Activated gamma-delta T cell (primary cell): ENCODE measurements at regions not wholly inside any gene's neighbourhood (a gene's known extent, or its start where the extent isn't known, plus 50 kb on each side); places are given as distances from the start of the nearest gene placed in this dataset.

ENCODE experiments used
- DNase-seq: peaks from one replicate; lab custom pipeline; 2025; lab: John Stamatoyannopoulos, UW

DNA sequence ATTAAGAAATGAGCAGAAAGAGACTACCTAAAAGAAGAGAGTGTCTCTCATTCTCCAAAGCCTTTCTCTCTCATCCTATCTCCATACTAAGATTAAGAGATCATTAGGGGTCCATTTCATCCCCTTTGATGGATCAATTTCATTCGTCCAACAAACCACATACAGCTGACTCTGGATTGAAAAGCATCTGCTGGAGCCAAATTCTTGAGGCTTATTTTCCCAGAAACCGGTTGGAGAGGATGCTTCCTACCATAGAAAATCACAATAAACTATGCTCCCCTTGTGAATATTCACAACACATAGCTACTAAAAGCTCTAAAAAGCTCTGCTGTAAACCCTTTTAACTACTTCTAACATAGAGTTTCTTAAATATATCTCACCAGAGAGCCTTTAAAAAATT is 755.0 kb upstream of the ZNF608 start:
- DNase-seq: no peak

- no peak for DNase-seq
These were observed 757.5 kb upstream of the ZNF608 start for GRCh38 chr5:125503946-125504345.

GRCh38 chr5:125505115-125505514 is 758.7 kb upstream of the ZNF608 start:
- no peak for DNase-seq

DNA sequence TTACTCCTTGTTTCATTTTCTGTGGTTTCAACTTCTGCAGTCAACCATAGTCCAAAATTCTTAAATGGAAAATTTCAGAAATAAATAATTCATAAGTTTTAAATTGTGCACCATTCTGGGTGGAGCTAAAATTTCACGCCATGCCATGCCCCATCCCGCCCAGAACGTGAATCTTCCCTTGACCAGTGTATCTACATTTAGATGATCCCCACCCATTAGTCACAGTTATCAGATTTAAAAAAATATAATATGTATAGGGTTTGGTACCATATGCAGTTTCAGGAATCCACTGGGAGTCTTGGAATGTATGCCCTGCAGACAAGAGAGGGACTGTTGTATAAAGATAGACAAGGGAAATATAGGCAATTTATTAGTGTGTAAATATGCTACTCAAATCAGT is 759.7 kb upstream of the ZNF608 start:
- DNase-seq: no peak

DNA sequence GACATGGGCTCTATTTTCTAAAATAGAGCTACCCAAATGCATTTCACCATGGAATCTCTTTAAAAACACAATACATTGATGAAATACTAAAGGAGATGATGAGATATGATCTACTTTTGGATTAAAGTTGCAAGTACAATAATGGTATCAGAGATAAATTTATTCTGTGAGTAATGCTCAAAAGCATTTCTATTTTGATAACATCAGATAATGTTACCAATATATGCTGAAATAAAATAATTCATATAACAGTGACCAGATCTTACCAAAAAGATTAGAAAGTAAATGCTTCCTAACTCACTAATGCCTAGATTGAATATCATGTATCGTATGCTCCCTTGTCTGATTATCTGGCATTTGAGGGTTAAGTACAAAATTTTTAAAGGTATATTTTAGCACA is 761.8 kb upstream of the ZNF608 start:
- no peak for DNase-seq

DNA sequence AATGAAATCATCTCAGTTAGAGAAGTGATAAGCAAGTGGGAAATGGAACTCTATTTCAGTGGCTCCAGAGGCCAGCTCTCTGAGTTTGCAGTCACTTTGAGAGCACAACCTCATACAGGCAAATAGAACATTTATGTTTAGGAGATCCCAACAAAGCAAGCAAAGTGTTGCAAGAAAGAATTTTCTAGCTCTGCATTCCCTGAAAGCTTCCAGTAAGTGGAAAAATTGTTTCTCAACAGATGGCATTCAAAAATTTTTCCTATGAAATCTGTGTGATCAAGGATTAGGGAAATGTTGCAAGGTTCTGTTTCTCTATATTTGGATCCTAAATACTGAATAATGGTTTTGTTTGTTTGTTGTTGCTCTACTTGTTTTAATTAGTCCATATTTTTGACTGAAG is 764.2 kb upstream of the ZNF608 start:
- no peak for DNase-seq

DNA sequence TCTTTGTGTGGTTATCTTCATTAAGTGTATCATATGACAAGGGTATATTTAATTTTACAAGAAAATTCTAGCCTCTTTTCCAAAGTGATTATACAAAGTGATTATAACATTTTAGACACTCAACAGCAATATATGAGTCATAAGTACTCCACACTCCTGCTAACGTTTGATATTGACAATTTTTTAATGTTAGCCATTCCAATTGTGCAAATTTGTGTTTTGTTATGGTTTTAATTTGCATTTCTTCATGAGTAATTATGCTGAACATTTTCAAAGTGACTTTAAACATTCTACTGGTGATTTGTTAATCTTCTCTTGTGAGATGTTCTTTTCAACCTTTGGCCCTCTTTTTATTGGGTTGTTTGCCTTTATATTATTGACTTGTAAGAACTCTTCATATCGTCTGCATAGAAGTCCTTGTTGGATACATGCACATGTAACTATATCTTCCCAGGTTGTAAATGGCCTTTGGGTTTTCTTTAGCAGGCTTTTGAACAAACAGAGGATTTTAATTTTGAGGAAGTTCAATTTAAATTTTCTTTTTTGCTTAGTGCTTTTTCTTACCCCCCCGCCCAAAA is 771.6 kb upstream of the ZNF608 start:
- no peak for DNase-seq

- DNase-seq: no peak
These were observed 774.9 kb upstream of the ZNF608 start for GRCh38 chr5:125521289-125521688.

DNA sequence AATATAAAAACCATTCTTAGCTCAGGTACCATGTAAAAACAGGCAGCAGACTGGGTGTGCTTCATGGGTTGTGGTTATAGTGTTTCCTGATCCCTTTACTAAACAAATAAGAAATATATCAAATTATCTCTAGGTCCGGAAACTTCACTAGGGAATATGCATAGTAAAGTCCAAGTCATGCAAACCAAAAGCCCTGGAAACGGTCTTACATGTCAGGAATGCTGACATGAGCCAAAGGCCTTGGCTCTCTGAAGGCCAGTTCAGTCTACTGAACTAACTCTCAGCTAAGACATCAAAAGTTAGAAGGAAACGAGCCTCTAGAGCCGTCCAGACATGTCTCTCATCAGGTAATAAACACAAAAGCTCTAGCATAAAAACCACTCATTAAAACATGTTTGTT is 778.9 kb upstream of the ZNF608 start:
- DNase-seq: no peak

GRCh38 chr5:125526966-125527365 is 780.5 kb upstream of the ZNF608 start:
- DNase-seq: no peak

DNA sequence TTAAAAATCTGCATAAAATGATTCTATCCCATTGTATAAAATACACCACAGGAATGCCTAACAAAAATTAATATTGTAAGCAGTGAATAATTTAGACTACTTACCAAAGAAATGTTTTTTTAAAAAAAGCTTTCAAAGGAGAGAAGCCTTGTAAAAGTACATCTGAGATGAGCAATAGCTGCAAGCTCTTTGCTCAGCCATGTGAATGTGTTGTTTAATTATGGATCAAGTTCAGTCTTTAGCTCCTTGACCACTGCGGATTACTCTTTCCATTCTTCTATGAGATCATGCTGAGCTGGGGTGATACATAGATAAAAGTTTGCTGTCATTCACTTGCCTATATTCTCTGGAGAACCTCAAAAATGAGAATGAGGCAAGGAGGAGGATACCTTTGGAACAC is 782.4 kb upstream of the ZNF608 start:
- DNase-seq: no peak

DNA sequence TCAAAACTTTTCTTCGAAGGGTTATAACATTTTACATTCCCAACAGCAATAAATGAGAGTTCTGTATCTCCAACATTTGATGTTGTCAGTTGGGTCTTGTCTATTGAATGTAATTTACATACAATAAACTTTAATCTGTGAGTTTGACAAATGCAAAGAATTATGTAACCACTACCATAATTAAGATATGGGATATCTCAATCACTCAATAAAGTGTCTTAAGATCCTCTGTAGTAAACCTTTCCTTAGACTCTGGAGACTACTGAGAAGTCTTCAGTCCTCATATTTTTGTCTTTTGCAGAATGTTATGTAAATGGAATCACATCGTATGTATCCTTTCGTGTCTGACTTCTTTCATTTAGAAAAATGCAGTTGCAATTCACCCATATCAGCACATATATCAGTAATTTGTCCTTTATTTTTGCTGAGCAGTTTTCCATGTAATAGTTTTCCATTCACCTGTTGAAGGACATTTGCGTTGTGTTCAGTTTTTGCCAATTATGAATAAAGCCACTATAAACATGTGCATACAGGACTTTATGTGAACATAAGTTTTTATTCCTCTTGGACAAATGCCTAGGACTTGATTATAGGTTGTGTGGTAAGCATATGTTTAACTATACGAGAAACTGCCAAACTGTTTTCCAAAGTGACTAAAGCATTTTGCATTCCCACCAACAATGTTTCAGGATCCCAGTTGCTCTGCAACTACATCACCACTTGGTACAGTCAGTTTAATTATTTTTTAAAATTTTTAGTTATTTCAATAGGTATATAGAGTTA is 784.6 kb upstream of the ZNF608 start:
- no peak for DNase-seq

DNA sequence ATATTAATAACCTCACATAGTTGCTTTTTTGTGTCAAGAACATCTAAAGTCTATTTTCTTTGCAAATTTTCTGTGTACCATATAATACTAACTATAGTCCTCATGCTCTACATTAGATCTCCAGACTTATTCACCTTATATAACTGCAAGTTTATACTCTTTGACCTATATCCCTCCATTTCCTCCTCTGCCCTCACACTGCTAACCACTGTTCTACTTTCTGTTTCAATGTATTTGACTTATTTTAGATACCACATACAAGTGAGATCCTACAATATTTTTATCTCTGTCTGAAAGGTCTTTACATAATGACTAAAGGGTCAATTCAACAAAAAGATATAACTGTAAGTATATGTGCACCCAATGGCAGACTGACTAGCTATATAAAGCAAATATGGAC is 789.7 kb upstream of the ZNF608 start:
- DNase-seq: no peak

DNA sequence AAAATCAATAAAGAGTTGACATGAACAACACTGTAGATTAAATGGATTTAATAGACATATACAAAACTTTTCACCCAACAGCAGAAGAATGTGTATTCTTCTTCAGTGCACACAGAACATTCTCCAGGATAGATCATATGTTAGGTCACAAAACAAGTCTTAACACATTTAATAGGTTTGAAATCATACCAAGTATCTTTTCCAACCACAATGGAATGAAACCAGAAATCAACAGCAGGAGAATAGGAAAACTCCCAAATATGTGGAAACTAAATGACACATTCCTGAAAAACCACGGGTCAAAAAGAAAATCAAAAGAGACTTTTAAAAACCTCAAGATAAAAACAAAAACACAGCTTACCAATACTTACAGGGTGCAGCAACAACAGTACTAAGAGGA is 790.1 kb upstream of the ZNF608 start:
- DNase-seq: no peak

- DNase-seq: no peak
These were observed 791.2 kb upstream of the ZNF608 start for GRCh38 chr5:125537661-125538060.

GRCh38 chr5:125538469-125538868 is 792.0 kb upstream of the ZNF608 start:
- DNase-seq: no peak

GRCh38 chr5:125541085-125541484 is 794.6 kb upstream of the ZNF608 start:
- DNase-seq: no peak

DNA sequence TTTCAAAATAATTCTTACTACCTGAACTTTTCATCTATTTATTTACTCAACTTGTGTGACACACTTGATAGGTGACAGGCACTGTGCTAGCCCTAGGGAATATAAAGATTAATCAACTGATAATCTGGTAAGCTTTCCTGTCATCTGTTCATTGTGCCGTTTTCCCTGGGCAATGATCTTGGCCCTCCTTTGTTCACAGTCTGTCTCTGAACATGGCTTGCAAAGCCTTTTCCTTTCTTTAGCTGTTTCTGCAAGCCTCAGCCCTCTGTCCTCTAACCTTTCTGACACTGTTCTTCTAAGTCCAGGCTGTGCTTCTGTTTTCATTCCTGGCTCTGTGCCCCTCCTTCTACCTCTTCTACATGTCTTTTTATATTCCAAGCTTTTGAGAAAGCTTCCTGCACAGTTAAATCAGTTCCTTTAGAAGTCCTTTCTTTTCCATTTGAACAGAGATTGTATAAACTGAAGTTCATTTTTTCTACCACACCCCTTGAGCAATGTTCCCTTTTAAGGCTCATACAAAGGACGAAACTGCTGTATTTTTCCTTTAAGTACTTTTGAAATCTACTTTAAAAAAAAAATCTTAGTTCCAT is 803.0 kb upstream of the ZNF608 start:
- no peak for DNase-seq

- DNase-seq: no peak
These were observed 803.8 kb upstream of the ZNF608 start for GRCh38 chr5:125550274-125550673.

- DNase-seq: no peak
These were observed 804.8 kb upstream of the ZNF608 start for GRCh38 chr5:125551246-125551645.

GRCh38 chr5:125551797-125552196 is 805.4 kb upstream of the ZNF608 start:
- DNase-seq: no peak

- DNase-seq: no peak
These were observed 806.0 kb upstream of the ZNF608 start for GRCh38 chr5:125552486-125552885.

GRCh38 chr5:125554355-125554754 is 807.9 kb upstream of the ZNF608 start:
- no peak for DNase-seq

DNA sequence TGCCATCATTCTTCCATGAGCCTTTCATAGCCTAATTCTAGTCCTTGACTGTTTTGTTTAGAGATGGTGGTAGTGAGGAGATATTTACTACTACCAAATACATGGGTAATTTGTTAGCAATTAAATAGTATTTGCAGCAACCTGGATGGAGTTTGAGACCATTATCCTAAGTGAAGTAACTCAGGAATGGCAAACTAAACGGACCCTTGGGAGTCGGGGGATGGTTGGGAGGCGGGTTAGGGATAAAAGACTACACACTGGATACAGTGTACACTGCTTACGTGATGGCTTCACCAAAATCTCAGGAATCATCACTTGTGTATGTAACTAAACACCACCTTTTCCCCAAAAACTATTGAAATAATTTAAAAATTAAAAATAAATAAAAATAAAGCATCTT is 809.2 kb upstream of the ZNF608 start:
- no peak for DNase-seq
